SHP77 treated with DMSO at 0.1 percent for 48 hours (cell line): ENCODE measurements at regions not wholly inside any gene's neighbourhood (a gene's known extent, or its start where the extent isn't known, plus 50 kb on each side); places are given as distances from the start of the nearest gene placed in this dataset.

Experiments
- DNase-seq: peaks from one replicate; lab custom pipeline; 2025; lab: John Stamatoyannopoulos, UW

GRCh38 chr18:72089432-72089831 is 454.7 kb downstream of the CBLN2 start:
- DNase-seq: no peak

GRCh38 chr18:72086421-72086820 is 457.7 kb downstream of the CBLN2 start:
- no peak for DNase-seq

- DNase-seq: no peak
Measured at GRCh38 chr18:72075040-72075439, 469.1 kb downstream of the CBLN2 start.

- DNase-seq: peak; percentile 90
Measured at GRCh38 chr18:72063001-72063400, 481.1 kb downstream of the CBLN2 start.

- no peak for DNase-seq
Measured at GRCh38 chr18:72058851-72059250, 485.3 kb downstream of the CBLN2 start.

GRCh38 chr18:72056171-72056570 is 488.0 kb downstream of the CBLN2 start:
- DNase-seq: peak; percentile 20

GRCh38 chr18:72041313-72042032 is 502.7 kb downstream of the CBLN2 start:
- DNase-seq: no peak

GRCh38 chr18:72013427-72013850 is 530.7 kb downstream of the CBLN2 start:
- DNase-seq: no peak

- no peak for DNase-seq
Measured at GRCh38 chr18:71998547-71999097, 545.5 kb downstream of the CBLN2 start.

GRCh38 chr18:71995904-71996465 is 548.2 kb downstream of the CBLN2 start:
- no peak for DNase-seq

GRCh38 chr18:71994273-71994672 is 549.9 kb downstream of the CBLN2 start:
- DNase-seq: no peak

GRCh38 chr18:71989616-71990015 is 554.5 kb downstream of the CBLN2 start:
- no peak for DNase-seq

- DNase-seq: no peak
Measured at GRCh38 chr18:71986351-71987050, 557.6 kb downstream of the CBLN2 start.

GRCh38 chr18:71976744-71977143 is 567.4 kb downstream of the CBLN2 start:
- no peak for DNase-seq

- DNase-seq: no peak
Measured at GRCh38 chr18:71966791-71967190, 577.4 kb downstream of the CBLN2 start.

GRCh38 chr18:71958605-71959004 is 585.5 kb downstream of the CBLN2 start:
- no peak for DNase-seq

- DNase-seq: no peak
Measured at GRCh38 chr18:71951001-71951400, 593.1 kb downstream of the CBLN2 start.

GRCh38 chr18:71942433-71942832 is 601.7 kb downstream of the CBLN2 start:
- no peak for DNase-seq

GRCh38 chr18:71939483-71939882 is 604.7 kb downstream of the CBLN2 start:
- no peak for DNase-seq

- DNase-seq: no peak
Measured at GRCh38 chr18:71936744-71937143, 607.4 kb downstream of the CBLN2 start.

- no peak for DNase-seq
Measured at GRCh38 chr18:71919211-71919610, 624.9 kb downstream of the CBLN2 start.

- DNase-seq: no peak
Measured at GRCh38 chr18:71913641-71914040, 630.5 kb downstream of the CBLN2 start.

- no peak for DNase-seq
Measured at GRCh38 chr18:71902482-71902881, 641.7 kb downstream of the CBLN2 start.
